HG03469 (cell line): ENCODE measurements at regions not wholly inside any gene's neighbourhood (a gene's known extent, or its start where the extent isn't known, plus 50 kb on each side); places are given as distances from the start of the nearest gene placed in this dataset.

Source experiments
- ATAC-seq: cut with Tn5 transposase; IDR thresholded peaks from one replicate; pipeline ENCODE4 v1.9.1; 2021; ENCODE audit warnings: mild to moderate bottlenecking, moderate library complexity, moderate number of reproducible peaks; ENCODE audit not compliant: unreplicated experiment

DNA sequence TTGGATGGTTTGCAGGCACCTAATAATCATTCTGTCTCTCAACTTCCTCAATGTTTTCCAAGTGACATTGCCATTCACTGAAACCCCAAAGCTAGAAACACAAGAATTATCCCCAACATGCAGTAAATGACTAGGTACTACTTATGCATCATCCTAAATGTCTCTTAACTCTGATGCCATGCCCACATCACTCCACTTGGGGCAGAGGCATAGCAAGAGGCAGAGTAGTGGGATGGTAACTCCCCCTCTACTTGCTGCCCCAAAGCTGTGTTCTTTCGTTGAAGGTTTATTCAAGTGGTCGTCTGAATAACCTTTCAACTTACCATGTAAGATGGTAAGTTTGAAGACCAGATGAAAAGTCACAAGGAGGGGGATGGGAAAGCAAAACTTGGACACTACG lies 77.9 kb upstream of the SOX5 start:
- ATAC-seq: no peak

- no peak for ATAC-seq
These were observed 75.8 kb upstream of the SOX5 start for GRCh38 chr12:24025153-24025798.

DNA sequence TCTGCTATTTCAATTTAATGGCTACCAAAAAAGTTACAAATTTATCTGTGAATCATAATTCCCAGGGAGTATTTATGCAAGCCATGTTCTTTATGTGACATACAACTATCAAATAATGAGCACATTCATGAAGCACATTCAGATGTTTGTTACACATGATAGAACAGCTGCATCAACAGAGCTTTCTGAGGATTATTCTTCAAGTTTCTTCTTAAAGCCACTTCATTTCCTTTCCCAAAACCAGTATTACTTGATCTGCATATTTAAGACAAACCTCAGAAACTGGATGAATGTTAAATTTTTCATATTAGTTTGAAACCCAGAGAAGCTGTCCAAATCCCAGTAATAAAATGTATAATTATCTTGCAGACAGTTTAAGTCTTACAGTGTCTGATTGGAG lies 73.6 kb upstream of the SOX5 start:
- no peak for ATAC-seq

DNA sequence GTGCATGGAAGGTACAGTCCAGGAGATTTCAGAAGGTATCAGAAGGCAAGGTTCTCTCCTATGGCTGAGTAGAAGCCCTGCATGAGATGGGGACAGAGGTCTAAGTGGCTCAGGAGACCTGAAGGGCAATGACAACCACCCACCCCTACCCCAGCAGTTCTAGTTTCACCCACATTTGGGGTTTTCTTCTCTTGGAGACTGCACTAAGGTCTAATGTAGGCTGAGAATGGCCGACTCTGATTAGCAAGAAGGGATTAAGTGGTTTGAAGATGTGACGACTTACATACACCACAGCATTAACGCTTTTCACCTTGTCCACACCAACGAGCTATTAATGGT lies 71.7 kb upstream of the SOX5 start:
- no peak for ATAC-seq

- ATAC-seq: no peak
These were observed 71.1 kb upstream of the SOX5 start for GRCh38 chr12:24020397-24021163.

- ATAC-seq: no peak
These were observed 66.3 kb upstream of the SOX5 start for GRCh38 chr12:24015833-24016160.

DNA sequence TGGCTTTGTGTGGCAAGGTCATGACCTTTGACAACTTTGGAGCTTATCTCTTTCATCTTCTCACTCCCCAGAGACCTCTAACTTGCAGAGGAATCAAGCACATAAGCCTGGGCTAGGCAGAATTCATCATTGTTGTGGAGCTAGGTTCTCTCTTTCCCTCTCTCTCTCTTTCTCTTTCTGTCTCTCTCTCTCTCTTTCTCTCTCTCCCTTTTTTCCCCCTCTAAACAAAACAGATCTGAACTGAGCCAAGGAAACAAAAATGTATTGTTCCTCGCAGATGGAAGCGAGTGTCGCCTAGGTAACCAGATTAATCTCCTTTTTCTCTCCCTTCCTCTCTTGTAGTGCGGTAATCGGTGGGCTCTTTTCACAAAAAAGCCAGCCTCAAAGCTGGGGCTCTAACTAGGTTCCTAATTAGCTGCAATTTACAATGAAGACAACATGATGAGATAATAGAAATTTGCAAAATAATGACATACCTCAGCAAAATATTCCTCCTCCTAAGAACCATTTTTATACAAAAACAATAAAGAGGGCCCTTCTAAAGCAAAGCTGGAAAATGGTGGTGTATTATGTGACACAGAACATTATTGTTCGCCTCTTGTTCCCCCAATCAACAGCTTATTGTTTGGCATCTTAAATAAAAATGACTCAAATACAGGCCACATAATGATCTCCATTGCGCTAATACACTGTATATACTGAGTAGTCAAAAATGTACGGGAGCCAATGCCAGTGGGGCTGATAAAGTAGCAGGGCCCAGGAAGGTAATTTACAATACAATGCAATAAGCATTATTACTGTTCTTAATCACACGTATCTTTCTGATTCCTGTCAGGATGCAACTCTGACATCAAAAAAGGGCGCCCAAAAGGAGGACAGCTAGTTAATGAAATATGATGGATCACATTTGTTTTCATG lies 65.7 kb upstream of the SOX5 start:
- ATAC-seq: no peak

GRCh38 chr12:24014240-24014639 lies 64.8 kb upstream of the SOX5 start:
- ATAC-seq: no peak

GRCh38 chr12:24012528-24012927 lies 63.1 kb upstream of the SOX5 start:
- ATAC-seq: no peak

GRCh38 chr12:24011927-24012507 lies 62.5 kb upstream of the SOX5 start:
- ATAC-seq: no peak

- ATAC-seq: no peak
These were observed 58.7 kb upstream of the SOX5 start for GRCh38 chr12:24008166-24008565.
